HG03354 (cell line): ENCODE measurements at regions not wholly inside any gene's neighbourhood (a gene's known extent, or its start where the extent isn't known, plus 50 kb on each side); places are given as distances from the start of the nearest gene placed in this dataset.
A peak's percentile ranks its signal among the peaks of the same experiment; 100 is the strongest.
"Not testable (repeated sequence)": the region's sequence is repeated elsewhere in the genome, so short reads cannot be mapped to it uniquely, and the experiment has no call there.

ENCODE experiments used
- ATAC-seq: cut with Tn5 transposase; IDR thresholded peaks from one replicate; pipeline ENCODE4 v1.9.1; 2021; ENCODE audit warnings: mild to moderate bottlenecking; ENCODE audit not compliant: unreplicated experiment, poor library complexity, severe bottlenecking

- ATAC-seq, result no peak
Observed at GRCh38 chr4:112931001-112931400, 118.5 kb upstream of the ANK2 start.

GRCh38 chr4:112933790-112934189, 115.7 kb upstream of the ANK2 start:
- ATAC-seq, result no peak

GRCh38 chr4:112938461-112939058, 110.9 kb upstream of the ANK2 start:
- peak; percentile 66 for ATAC-seq

- no peak for ATAC-seq
Observed at GRCh38 chr4:112939901-112940300, 109.6 kb upstream of the ANK2 start.

- no peak for ATAC-seq
Observed at GRCh38 chr4:112940336-112940735, 109.1 kb upstream of the ANK2 start.

- ATAC-seq, result no peak
Observed at GRCh38 chr4:112942077-112942476, 107.4 kb upstream of the ANK2 start.

- ATAC-seq, result no peak
Observed at GRCh38 chr4:112942997-112943396, 106.5 kb upstream of the ANK2 start.

GRCh38 chr4:112944006-112944405, 105.4 kb upstream of the ANK2 start:
- ATAC-seq, result no peak

- ATAC-seq, result no peak
Observed at GRCh38 chr4:112946127-112946526, 103.3 kb upstream of the ANK2 start.

- ATAC-seq, result no peak
Observed at GRCh38 chr4:112947616-112948015, 101.8 kb upstream of the ANK2 start.

- no peak for ATAC-seq
Observed at GRCh38 chr4:112951362-112952312, 97.8 kb upstream of the ANK2 start.

GRCh38 chr4:112952313-112952700, 97.1 kb upstream of the ANK2 start:
- no peak for ATAC-seq

GRCh38 chr4:112953262-112953661, 96.2 kb upstream of the ANK2 start:
- ATAC-seq, result no peak

GRCh38 chr4:112954286-112954685, 95.2 kb upstream of the ANK2 start:
- ATAC-seq, result no peak

GRCh38 chr4:112956484-112956896, 93.0 kb upstream of the ANK2 start:
- no peak for ATAC-seq

- ATAC-seq, result not testable (repeated sequence)
Observed at GRCh38 chr4:112957764-112958163, 91.7 kb upstream of the ANK2 start.

GRCh38 chr4:112966701-112967488, 82.6 kb upstream of the ANK2 start:
- ATAC-seq, result no peak

- ATAC-seq, result no peak
Observed at GRCh38 chr4:112968451-112969159, 80.8 kb upstream of the ANK2 start.

- no peak for ATAC-seq
Observed at GRCh38 chr4:112970903-112971302, 78.5 kb upstream of the ANK2 start.

- no peak for ATAC-seq
Observed at GRCh38 chr4:112973750-112974251, 75.7 kb upstream of the ANK2 start.
